ENCODE measurements at regions not wholly inside any gene's neighbourhood (a gene's known extent, or its start where the extent isn't known, plus 50 kb on each side); places are given as distances from the start of the nearest gene placed in this dataset.

DNA sequence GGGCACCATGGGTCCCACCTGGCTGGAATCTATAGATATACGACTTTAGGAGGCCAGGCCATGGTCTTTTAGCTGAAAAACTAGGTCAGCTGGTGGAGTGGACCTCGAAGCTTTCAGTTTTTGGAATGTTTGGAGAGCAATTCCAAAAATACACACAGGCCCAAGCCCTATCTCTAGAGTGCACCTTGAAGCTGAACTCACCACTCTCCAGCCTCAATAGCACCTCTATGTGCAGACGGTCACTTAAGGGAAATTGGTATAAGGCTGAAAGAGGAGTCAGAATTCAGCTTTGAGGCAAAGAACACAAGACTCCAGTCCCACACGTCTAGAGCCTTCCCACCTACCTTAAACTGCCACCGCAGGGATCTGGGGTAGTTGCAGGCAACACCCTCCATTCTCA lies 56.4 kb upstream of the KATNAL1 start:
- Histone ChIP-seq H3K27ac (replicated peaks in 1 of 4) (no peak overlapping the region), H3K27me3 (no peaks in the 10 kb centered on the region), H3K36me3 (no peaks in the 10 kb centered on the region), H3K4me3 (no peak overlapping the region), H3K9me3 (no peaks in the 10 kb centered on the region), H3K4me1 (peaks cover 0 to 8% (median 0%) of the 10 kb centered on the region in 4 donors)
- intact Hi-C loops (cut with DNase I) = no loop called here
- no peak for DNase-seq (ENCODE audit: extremely low spot score)
- 92% methylated on average over 5 of the region's 5 CpGs for WGBS
- TF ChIP-seq POLR2A (IDR thresholded peaks at IDR 0.05; ENCODE audit: low read depth) (no peak), EP300 (IDR thresholded peaks at IDR 0.05) (no peak), POLR2AphosphoS5 (IDR thresholded peaks at IDR 0.05) (no peak)
- TF ChIP-seq, protein P1, sequence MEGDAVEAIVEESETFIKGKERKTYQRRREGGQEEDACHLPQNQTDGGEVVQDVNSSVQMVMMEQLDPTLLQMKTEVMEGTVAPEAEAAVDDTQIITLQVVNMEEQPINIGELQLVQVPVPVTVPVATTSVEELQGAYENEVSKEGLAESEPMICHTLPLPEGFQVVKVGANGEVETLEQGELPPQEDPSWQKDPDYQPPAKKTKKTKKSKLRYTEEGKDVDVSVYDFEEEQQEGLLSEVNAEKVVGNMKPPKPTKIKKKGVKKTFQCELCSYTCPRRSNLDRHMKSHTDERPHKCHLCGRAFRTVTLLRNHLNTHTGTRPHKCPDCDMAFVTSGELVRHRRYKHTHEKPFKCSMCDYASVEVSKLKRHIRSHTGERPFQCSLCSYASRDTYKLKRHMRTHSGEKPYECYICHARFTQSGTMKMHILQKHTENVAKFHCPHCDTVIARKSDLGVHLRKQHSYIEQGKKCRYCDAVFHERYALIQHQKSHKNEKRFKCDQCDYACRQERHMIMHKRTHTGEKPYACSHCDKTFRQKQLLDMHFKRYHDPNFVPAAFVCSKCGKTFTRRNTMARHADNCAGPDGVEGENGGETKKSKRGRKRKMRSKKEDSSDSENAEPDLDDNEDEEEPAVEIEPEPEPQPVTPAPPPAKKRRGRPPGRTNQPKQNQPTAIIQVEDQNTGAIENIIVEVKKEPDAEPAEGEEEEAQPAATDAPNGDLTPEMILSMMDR (IDR thresholded peaks at IDR 0.05) = no peak

GRCh38 chr13:30364133-30364532 lies 56.8 kb upstream of the KATNAL1 start:
- no peaks in the 10 kb centered on the region for H3K36me3 ChIP-seq
- 77% methylated on average over 3 of the region's 3 CpGs for WGBS
- no peaks in the 10 kb centered on the region for H3K27me3 ChIP-seq
- peaks cover 0 to 8% (median 0%) of the 10 kb centered on the region in 4 donors for H3K4me1 ChIP-seq
- TF ChIP-seq POLR2AphosphoS5 (IDR thresholded peaks at IDR 0.05) (no peak), EP300 (IDR thresholded peaks at IDR 0.05) (no peak), POLR2A (IDR thresholded peaks at IDR 0.05; ENCODE audit: low read depth) (no peak)
- TF ChIP-seq, protein P1 (IDR thresholded peaks at IDR 0.05) = no peak
- H3K9me3 ChIP-seq = no peaks in the 10 kb centered on the region
- DNase-seq (ENCODE audit: extremely low spot score) = no peak
- H3K4me3 ChIP-seq = no peak overlapping the region
- no peak overlapping the region for H3K27ac ChIP-seq (replicated peaks in 1 of 4)
- intact Hi-C loops (cut with DNase I) = no loop called here

DNA sequence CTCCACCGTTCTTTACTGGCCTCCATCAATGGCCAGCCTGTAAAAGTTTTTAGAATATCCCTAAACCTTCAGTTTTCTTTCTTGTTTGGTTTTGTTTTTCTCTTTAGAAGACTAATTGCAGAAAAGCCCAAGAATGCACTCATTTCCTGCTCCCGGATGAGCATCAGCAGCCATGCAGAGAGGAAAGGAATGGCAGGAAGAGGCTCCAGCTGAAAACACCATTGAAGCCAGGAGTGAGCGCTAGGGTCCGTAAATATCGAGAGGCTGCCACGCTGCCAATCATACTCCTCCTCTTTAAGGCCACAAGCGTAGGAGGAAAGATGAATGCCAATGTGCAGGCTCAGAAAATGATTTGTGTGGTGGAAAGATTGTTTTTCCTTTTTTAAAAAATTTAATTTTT lies 57.4 kb upstream of the UBE2L5 start:
- no peak for DNase-seq (ENCODE audit: extremely low spot score)
- 79% methylated on average over 7 of the region's 7 CpGs for WGBS
- Histone ChIP-seq H3K4me1 (peaks cover 0 to 8% (median 0%) of the 10 kb centered on the region in 4 donors), H3K9me3 (no peaks in the 10 kb centered on the region), H3K4me3 (no peak overlapping the region), H3K27ac (replicated peaks in 1 of 4) (no peak overlapping the region), H3K36me3 (no peaks in the 10 kb centered on the region), H3K27me3 (no peaks in the 10 kb centered on the region)
- no peak for TF ChIP-seq POLR2A (IDR thresholded peaks at IDR 0.05; ENCODE audit: low read depth)
- no peak for TF ChIP-seq EP300 (IDR thresholded peaks at IDR 0.05)
- no peak for TF ChIP-seq POLR2AphosphoS5 (IDR thresholded peaks at IDR 0.05)
- TF ChIP-seq, protein P1 (IDR thresholded peaks at IDR 0.05) = no peak
- intact Hi-C loops (cut with DNase I) = no loop called here

- WGBS = 87% methylated on average over 1 of the region's 1 CpG
- H3K4me1 ChIP-seq = peaks cover 0 to 8% (median 0%) of the 10 kb centered on the region in 4 donors
- H3K9me3 ChIP-seq = no peaks in the 10 kb centered on the region
- no peak overlapping the region for H3K4me3 ChIP-seq
- intact Hi-C loops (cut with DNase I) = no loop called here
- no peak for DNase-seq (ENCODE audit: extremely low spot score)
- H3K27me3 ChIP-seq = no peaks in the 10 kb centered on the region
- TF ChIP-seq, protein P1 (IDR thresholded peaks at IDR 0.05) = no peak
- TF ChIP-seq EP300 (IDR thresholded peaks at IDR 0.05) (no peak), POLR2A (IDR thresholded peaks at IDR 0.05; ENCODE audit: low read depth) (no peak), POLR2AphosphoS5 (IDR thresholded peaks at IDR 0.05) (no peak)
- H3K36me3 ChIP-seq = no peaks in the 10 kb centered on the region
- H3K27ac ChIP-seq (replicated peaks in 1 of 4) = no peak overlapping the region
These were observed 56.2 kb upstream of the UBE2L5 start for GRCh38 chr13:30366088-30366487.

- WGBS = 94% methylated on average over 12 of the region's 12 CpGs
These were observed 55.0 kb upstream of the UBE2L5 start for GRCh38 chr13:30367296-30367695.

More at GRCh38 chr13:30367296-30367695, 55.0 kb upstream of the UBE2L5 start:
- H3K27me3 ChIP-seq = no peaks in the 10 kb centered on the region
- TF ChIP-seq, protein P1 (IDR thresholded peaks at IDR 0.05) = no peak
- TF ChIP-seq POLR2AphosphoS5 (IDR thresholded peaks at IDR 0.05) (no peak), EP300 (IDR thresholded peaks at IDR 0.05) (no peak), POLR2A (IDR thresholded peaks at IDR 0.05; ENCODE audit: low read depth) (no peak)
- H3K27ac ChIP-seq (replicated peaks in 1 of 4) = no peak overlapping the region
- H3K36me3 ChIP-seq = no peaks in the 10 kb centered on the region
- H3K4me3 ChIP-seq = no peak overlapping the region
- peaks cover 0 to 8% (median 3%) of the 10 kb centered on the region in 4 donors for H3K4me1 ChIP-seq
- H3K9me3 ChIP-seq = no peaks in the 10 kb centered on the region
- DNase-seq (ENCODE audit: extremely low spot score) = no peak
- intact Hi-C loops (cut with DNase I) = no loop called here

Measured in esophagus muscularis mucosa (tissue), 4 donors.